ENCODE measurements at regions not wholly inside any gene's neighbourhood (a gene's known extent, or its start where the extent isn't known, plus 50 kb on each side); places are given as distances from the start of the nearest gene placed in this dataset.
"Not testable (repeated sequence)": the region's sequence is repeated elsewhere in the genome, so short reads cannot be mapped to it uniquely, and the experiment has no call there.

GRCh38 chr2:8432706-8433336 is 249.0 kb upstream of the ID2 start:
- intact Hi-C loops (cut with DNase I): no loop called here
- no peak for DNase-seq (ENCODE audit: low spot score)

- intact Hi-C loops (cut with DNase I): no loop called here
- DNase-seq (ENCODE audit: low spot score): no peak
These were observed 248.5 kb upstream of the ID2 start for GRCh38 chr2:8433390-8433789.

GRCh38 chr2:8435608-8436007 is 246.2 kb upstream of the ID2 start:
- intact Hi-C loops (cut with DNase I): no loop called here
- no peak for DNase-seq (ENCODE audit: low spot score)

- intact Hi-C loops (cut with DNase I): no loop called here
- no peak for DNase-seq (ENCODE audit: low spot score)
These were observed 245.3 kb upstream of the ID2 start for GRCh38 chr2:8436585-8436984.

- intact Hi-C loops (cut with DNase I): no loop called here
These were observed 244.5 kb upstream of the ID2 start for GRCh38 chr2:8437228-8437948.

GRCh38 chr2:8437949-8438400 is 243.9 kb upstream of the ID2 start:
- intact Hi-C loops (cut with DNase I): no loop called here
- no peak for DNase-seq (ENCODE audit: low spot score)

More at GRCh38 chr2:8437228-8437948, 244.5 kb upstream of the ID2 start:
- DNase-seq (ENCODE audit: low spot score): no peak

GRCh38 chr2:8438476-8438875 is 243.4 kb upstream of the ID2 start:
- DNase-seq (ENCODE audit: low spot score): no peak
- intact Hi-C loops (cut with DNase I): no loop called here

- no peak for DNase-seq (ENCODE audit: low spot score)
- intact Hi-C loops (cut with DNase I): no loop called here
These were observed 242.9 kb upstream of the ID2 start for GRCh38 chr2:8438996-8439395.

- intact Hi-C loops (cut with DNase I): no loop called here
- DNase-seq (ENCODE audit: low spot score): no peak
These were observed 241.7 kb upstream of the ID2 start for GRCh38 chr2:8440029-8440778.

- DNase-seq (ENCODE audit: low spot score): no peak
- intact Hi-C loops (cut with DNase I): no loop called here
These were observed 240.5 kb upstream of the ID2 start for GRCh38 chr2:8441371-8441770.

GRCh38 chr2:8441986-8442385 is 239.9 kb upstream of the ID2 start:
- intact Hi-C loops (cut with DNase I): no loop called here

GRCh38 chr2:8442833-8443486 is 238.9 kb upstream of the ID2 start:
- intact Hi-C loops (cut with DNase I): no loop called here
- DNase-seq (ENCODE audit: low spot score): no peak

More at GRCh38 chr2:8441986-8442385, 239.9 kb upstream of the ID2 start:
- no peak for DNase-seq (ENCODE audit: low spot score)

- intact Hi-C loops (cut with DNase I): no loop called here
- no peak for DNase-seq (ENCODE audit: low spot score)
These were observed 236.3 kb upstream of the ID2 start for GRCh38 chr2:8445580-8445979.

- not testable (repeated sequence) for DNase-seq (ENCODE audit: low spot score)
These were observed 235.1 kb upstream of the ID2 start for GRCh38 chr2:8446751-8447150.

GRCh38 chr2:8447610-8448221 is 234.1 kb upstream of the ID2 start:
- no peak for DNase-seq (ENCODE audit: low spot score)

More at GRCh38 chr2:8446751-8447150, 235.1 kb upstream of the ID2 start:
- intact Hi-C loops (cut with DNase I): not testable (repeated sequence)

GRCh38 chr2:8448824-8449556 is 232.9 kb upstream of the ID2 start:
- intact Hi-C loops (cut with DNase I): no loop called here
- no peak for DNase-seq (ENCODE audit: low spot score)

More at GRCh38 chr2:8447610-8448221, 234.1 kb upstream of the ID2 start:
- intact Hi-C loops (cut with DNase I): no loop called here

- intact Hi-C loops (cut with DNase I): no loop called here
- DNase-seq (ENCODE audit: low spot score): no peak
These were observed 230.6 kb upstream of the ID2 start for GRCh38 chr2:8451273-8451672.

GRCh38 chr2:8452296-8452695 is 229.6 kb upstream of the ID2 start:
- intact Hi-C loops (cut with DNase I): no loop called here
- DNase-seq (ENCODE audit: low spot score): no peak
